ENCODE measurements at regions not wholly inside any gene's neighbourhood (a gene's known extent, or its start where the extent isn't known, plus 50 kb on each side); places are given as distances from the start of the nearest gene placed in this dataset.

DNA sequence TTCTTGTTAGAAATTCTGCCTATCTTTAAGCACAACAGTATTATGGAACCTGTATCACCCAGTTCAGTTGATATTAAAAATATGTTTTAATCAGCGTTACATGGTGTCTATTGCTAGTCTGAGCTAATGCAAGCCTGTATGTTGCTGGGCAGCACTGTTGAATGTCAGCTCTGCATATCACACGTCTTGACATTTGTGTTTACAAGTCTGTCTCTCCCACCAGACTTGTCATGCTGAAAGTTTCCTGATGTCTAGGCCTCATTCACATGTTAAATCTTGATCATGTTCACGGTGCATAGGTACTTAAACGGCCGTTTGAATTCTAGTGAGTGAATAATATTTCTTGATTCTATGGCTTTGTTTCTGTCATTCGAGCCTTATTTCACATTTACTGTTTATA, 385.0 kb downstream of the SOCS6 start:
- 80% methylated on average over 6 of the region's 6 CpGs for WGBS (ENCODE audit: low lambda C conversion rate, missing lambda C conversion rate)
- Histone ChIP-seq H3K4me3 (no peak overlapping the region), H3K27ac (no peak overlapping the region), H3K79me2 (no peaks in the 10 kb centered on the region), H3K9me3 (ENCODE audit: low read depth) (no peaks in the 10 kb centered on the region), H3K36me3 (replicated peaks; ENCODE audit: insufficient read depth, low read depth) (no peaks in the 10 kb centered on the region), H3K4me1 (ENCODE audit: insufficient read depth) (no peaks in the 10 kb centered on the region), H3K9me2 (replicated peaks; ENCODE audit: insufficient read depth) (no peaks in the 10 kb centered on the region), H3K4me2 (no peak overlapping the region), H2AFZ (no peak overlapping the region), H3K27me3 (no peaks in the 10 kb centered on the region), H4K20me1 (ENCODE audit: insufficient read depth, poor library complexity, severe bottlenecking) (no peaks in the 10 kb centered on the region)
- TF ChIP-seq EZH2phosphoT487 (IDR thresholded peaks at IDR 0.05; ENCODE audit: low read depth, severe bottlenecking, unreplicated experiment) (no peak), EZH2 (IDR thresholded peaks at IDR 0.05; ENCODE audit: borderline replicate concordance) (no peak)
- TF ChIP-seq, protein P1, sequence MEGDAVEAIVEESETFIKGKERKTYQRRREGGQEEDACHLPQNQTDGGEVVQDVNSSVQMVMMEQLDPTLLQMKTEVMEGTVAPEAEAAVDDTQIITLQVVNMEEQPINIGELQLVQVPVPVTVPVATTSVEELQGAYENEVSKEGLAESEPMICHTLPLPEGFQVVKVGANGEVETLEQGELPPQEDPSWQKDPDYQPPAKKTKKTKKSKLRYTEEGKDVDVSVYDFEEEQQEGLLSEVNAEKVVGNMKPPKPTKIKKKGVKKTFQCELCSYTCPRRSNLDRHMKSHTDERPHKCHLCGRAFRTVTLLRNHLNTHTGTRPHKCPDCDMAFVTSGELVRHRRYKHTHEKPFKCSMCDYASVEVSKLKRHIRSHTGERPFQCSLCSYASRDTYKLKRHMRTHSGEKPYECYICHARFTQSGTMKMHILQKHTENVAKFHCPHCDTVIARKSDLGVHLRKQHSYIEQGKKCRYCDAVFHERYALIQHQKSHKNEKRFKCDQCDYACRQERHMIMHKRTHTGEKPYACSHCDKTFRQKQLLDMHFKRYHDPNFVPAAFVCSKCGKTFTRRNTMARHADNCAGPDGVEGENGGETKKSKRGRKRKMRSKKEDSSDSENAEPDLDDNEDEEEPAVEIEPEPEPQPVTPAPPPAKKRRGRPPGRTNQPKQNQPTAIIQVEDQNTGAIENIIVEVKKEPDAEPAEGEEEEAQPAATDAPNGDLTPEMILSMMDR (IDR thresholded peaks at IDR 0.05; ENCODE audit: poor library complexity) = no peak
- DNase-seq (ENCODE audit: low spot score) = no peak

DNA sequence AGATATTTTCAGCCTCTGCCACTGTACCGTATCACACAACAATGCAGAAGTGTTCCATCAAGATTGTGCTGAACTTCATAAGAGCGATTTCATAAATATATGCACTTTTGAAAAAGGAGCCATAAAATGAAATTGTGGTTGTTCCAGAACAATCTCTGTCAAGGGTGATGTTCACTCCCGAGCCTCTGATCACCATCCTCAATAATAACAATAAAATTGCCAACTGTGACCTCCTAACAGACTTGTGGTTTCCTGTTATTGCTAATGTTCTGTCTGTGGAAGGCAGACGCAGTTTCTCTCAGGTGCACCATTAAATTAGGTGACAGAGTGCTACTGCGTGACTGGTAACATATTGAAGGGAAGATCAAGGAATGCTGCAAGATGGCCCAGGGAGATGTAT, 383.7 kb downstream of the SOCS6 start:
- H3K4me1 ChIP-seq (ENCODE audit: insufficient read depth) = no peaks in the 10 kb centered on the region
- no peak overlapping the region for H2AFZ ChIP-seq
- DNase-seq (ENCODE audit: low spot score) = no peak
- no peaks in the 10 kb centered on the region for H3K27me3 ChIP-seq
- no peaks in the 10 kb centered on the region for H3K79me2 ChIP-seq
- H3K4me3 ChIP-seq = no peak overlapping the region
- 85% methylated on average over 5 of the region's 5 CpGs for WGBS (ENCODE audit: low lambda C conversion rate, missing lambda C conversion rate)
- H3K27ac ChIP-seq = no peak overlapping the region
- H3K4me2 ChIP-seq = no peak overlapping the region
- no peaks in the 10 kb centered on the region for H4K20me1 ChIP-seq (ENCODE audit: insufficient read depth, poor library complexity, severe bottlenecking)
- TF ChIP-seq, protein P1 (IDR thresholded peaks at IDR 0.05; ENCODE audit: poor library complexity) = no peak
- TF ChIP-seq EZH2 (IDR thresholded peaks at IDR 0.05; ENCODE audit: borderline replicate concordance) = no peak
- no peaks in the 10 kb centered on the region for H3K9me2 ChIP-seq (replicated peaks; ENCODE audit: insufficient read depth)
- no peaks in the 10 kb centered on the region for H3K36me3 ChIP-seq (replicated peaks; ENCODE audit: insufficient read depth, low read depth)
- H3K9me3 ChIP-seq (ENCODE audit: low read depth) = no peaks in the 10 kb centered on the region

DNA sequence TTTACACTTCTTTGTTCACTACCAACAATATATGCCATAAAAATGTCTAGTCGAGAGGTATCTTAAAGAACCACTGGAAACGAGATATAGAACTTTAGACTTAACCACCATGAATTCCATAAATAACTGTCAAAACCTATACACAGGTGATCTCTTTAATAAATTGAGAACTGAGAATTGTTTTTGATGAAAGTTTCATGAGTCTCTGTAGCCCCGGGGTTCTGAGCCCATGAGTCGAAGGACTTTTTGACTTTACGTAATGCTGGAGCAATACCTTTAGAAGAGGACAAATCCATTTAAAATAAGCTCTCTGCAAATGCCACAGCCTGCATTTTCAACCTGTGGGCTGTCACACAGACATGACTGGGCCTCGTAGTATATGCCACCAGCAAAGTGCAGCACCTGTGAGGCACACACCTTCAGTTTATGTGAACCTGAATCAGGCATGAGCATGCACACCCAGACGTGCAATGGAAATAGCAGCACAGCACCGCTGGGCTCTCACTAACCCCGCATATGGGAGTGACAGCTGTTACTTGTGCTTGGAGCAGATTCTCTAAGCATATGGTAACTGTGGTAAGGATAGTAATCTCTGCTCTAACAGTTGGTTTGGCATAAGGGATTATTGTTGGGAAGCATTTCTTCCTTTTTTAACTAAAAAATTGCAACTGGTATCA, 383.2 kb downstream of the SOCS6 start:
- no peak for DNase-seq (ENCODE audit: low spot score)
- no peaks in the 10 kb centered on the region for H3K36me3 ChIP-seq (replicated peaks; ENCODE audit: insufficient read depth, low read depth)
- H3K4me1 ChIP-seq (ENCODE audit: insufficient read depth) = no peaks in the 10 kb centered on the region
- H3K27me3 ChIP-seq = no peaks in the 10 kb centered on the region
- no peak overlapping the region for H3K4me3 ChIP-seq
- WGBS (ENCODE audit: low lambda C conversion rate, missing lambda C conversion rate) = 85% methylated on average over 9 of the region's 9 CpGs
- H3K9me2 ChIP-seq (replicated peaks; ENCODE audit: insufficient read depth) = no peaks in the 10 kb centered on the region
- H3K9me3 ChIP-seq (ENCODE audit: low read depth) = no peaks in the 10 kb centered on the region
- H2AFZ ChIP-seq = no peak overlapping the region
- no peak for TF ChIP-seq EZH2phosphoT487 (IDR thresholded peaks at IDR 0.05; ENCODE audit: low read depth, severe bottlenecking, unreplicated experiment)
- TF ChIP-seq, protein P1 (IDR thresholded peaks at IDR 0.05; ENCODE audit: poor library complexity) = no peak
- no peak for TF ChIP-seq EZH2 (IDR thresholded peaks at IDR 0.05; ENCODE audit: borderline replicate concordance)
- H3K79me2 ChIP-seq = no peaks in the 10 kb centered on the region
- H3K27ac ChIP-seq = no peak overlapping the region
- no peaks in the 10 kb centered on the region for H4K20me1 ChIP-seq (ENCODE audit: insufficient read depth, poor library complexity, severe bottlenecking)
- no peak overlapping the region for H3K4me2 ChIP-seq

DNA sequence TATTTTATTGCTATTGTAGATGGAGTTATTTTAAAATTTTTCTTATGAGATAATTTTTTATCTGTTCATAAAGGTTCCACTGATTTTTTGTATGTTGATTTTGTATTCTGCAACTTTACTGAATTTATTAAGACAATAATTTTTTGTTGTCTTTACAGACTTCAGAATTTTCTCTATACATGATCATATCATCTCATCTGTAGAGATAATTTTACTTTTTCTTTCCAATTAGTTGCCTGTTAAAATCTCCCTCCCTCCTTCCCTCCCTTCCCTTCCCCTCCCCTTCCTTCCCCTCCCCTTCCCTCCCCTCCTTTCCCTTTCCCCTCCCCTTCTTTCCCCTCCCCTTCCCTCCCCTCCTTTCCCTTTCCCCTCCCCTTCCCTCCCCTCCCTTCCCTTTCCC, 378.1 kb downstream of the SOCS6 start:
- no peaks in the 10 kb centered on the region for H3K27me3 ChIP-seq
- H3K4me2 ChIP-seq = no peak overlapping the region
- H3K9me2 ChIP-seq (replicated peaks; ENCODE audit: insufficient read depth) = peaks cover 2% of the 10 kb centered on the region
- H3K9me3 ChIP-seq (ENCODE audit: low read depth) = no peaks in the 10 kb centered on the region
- no peaks in the 10 kb centered on the region for H3K4me1 ChIP-seq (ENCODE audit: insufficient read depth)
- no peak overlapping the region for H3K27ac ChIP-seq
- no peaks in the 10 kb centered on the region for H3K36me3 ChIP-seq (replicated peaks; ENCODE audit: insufficient read depth, low read depth)
- DNase-seq (ENCODE audit: low spot score) = no peak
- H2AFZ ChIP-seq = no peak overlapping the region
- no peak for TF ChIP-seq EZH2 (IDR thresholded peaks at IDR 0.05; ENCODE audit: borderline replicate concordance)
- no peak for TF ChIP-seq EZH2phosphoT487 (IDR thresholded peaks at IDR 0.05; ENCODE audit: low read depth, severe bottlenecking, unreplicated experiment)
- TF ChIP-seq, protein P1 (IDR thresholded peaks at IDR 0.05; ENCODE audit: poor library complexity) = no peak
- H3K79me2 ChIP-seq = no peaks in the 10 kb centered on the region
- H3K4me3 ChIP-seq = no peak overlapping the region
- H4K20me1 ChIP-seq (ENCODE audit: insufficient read depth, poor library complexity, severe bottlenecking) = no peaks in the 10 kb centered on the region
